Gastrocnemius medialis (tissue), 4 donors: ENCODE measurements at regions not wholly inside any gene's neighbourhood (a gene's known extent, or its start where the extent isn't known, plus 50 kb on each side); places are given as distances from the start of the nearest gene placed in this dataset.

ENCODE experiments used
- ATAC-seq, 2 donors: fragments of 150-250 bp; one replicate each; pipeline ENCODE4 v1.9.1; 2016
- DNase-seq, 2 donors: peaks; one replicate each; pipeline ENCODE4 v3.0.0-alpha.2; 2019
- H3K27ac ChIP-seq, 4 donors: fragments of 200-600 bp; sonication (generic); 1 replicate in 1 of 4; 2 replicates in 3 of 4; pipeline ENCODE4 v1.5.1; 2016 to 2018; ENCODE audit warnings: mild to moderate bottlenecking in 2 of 4, moderate library complexity in 1 of 4
- H3K27me3 ChIP-seq, 3 donors: fragments of 200-600 bp; sonication (generic) in 2 of 3; 1 replicate in 1 of 3; 2 replicates in 2 of 3; pipeline versions ENCODE4 v1.5.1 to v1.6.0; 2016 to 2019; ENCODE audit warnings: mild to moderate bottlenecking in 1 of 3, moderate library complexity in 1 of 3
- H3K36me3 ChIP-seq, 2 donors: fragments of 200-600 bp; sonication (generic) in 1 of 2; one replicate each; pipeline ENCODE4 v1.5.1; 2017 to 2018
- H3K4me1 ChIP-seq, 2 donors: fragments of 200-600 bp; sonication (generic) in 1 of 2; one replicate each; pipeline ENCODE4 v1.5.1; 2016 to 2017; ENCODE audit warnings: mild to moderate bottlenecking in 2 of 2
- H3K4me3 ChIP-seq, 4 donors: fragments of 200-600 bp; sonication (generic) in 3 of 4; 1 replicate in 1 of 4; 2 replicates in 3 of 4; pipeline ENCODE4 v1.5.1; 2016 to 2019; ENCODE audit warnings: mild to moderate bottlenecking in 2 of 4
- H3K9me3 ChIP-seq, 3 donors: fragments of 200-600 bp; sonication (generic) in 2 of 3; 1 replicate in 1 of 3; 2 replicates in 2 of 3; pipeline ENCODE4 v1.5.1; 2016 to 2019
- CTCF ChIP-seq, 5 experiments: fragments of 450-650 bp in 3 of 5; fragments of 200-600 bp in 2 of 5; sonication (generic) in 2 of 5; IDR thresholded peaks in 4 of 5; conservative IDR thresholded peaks in 1 of 5; 1 replicate in 4 of 5; 2 replicates in 1 of 5; pipeline ENCODE4 v1.5.1; 2016 to 2019; ENCODE audit warnings: antibody characterized with exemption in 5 of 5, mild to moderate bottlenecking in 3 of 5, moderate library complexity in 3 of 5
- POLR2A ChIP-seq, 2 donors: fragments of 450-650 bp; IDR thresholded peaks; one replicate each; pipeline ENCODE4 v1.6.1; 2017; ENCODE audit warnings: antibody characterized with exemption in 2 of 2, mild to moderate bottlenecking in 2 of 2, moderate library complexity in 2 of 2
- in situ Hi-C, 4 donors: fragments of 200-750 bp; cut with MboI; loops; one replicate each; pipeline versions ENCODE4 v1.15.0 to v1.8.0; 2017; ENCODE audit warnings: low sequenced_read_pairs in 4 of 4
- intact Hi-C: fragments of 100-400 bp; cut with DNase I; formaldehyde crosslinking; loops from one replicate; pipeline ENCODE4 v1.15.1; 2023; ENCODE audit warnings: low total_unique reads

- TF ChIP-seq CTCF (IDR thresholded peaks at IDR 0.05 in 4 of 5, conservative IDR thresholded peaks at IDR 0.05 in 1 of 5) (no peak), POLR2A (IDR thresholded peaks at IDR 0.05) (no peak)
- H3K27ac ChIP-seq: no peak overlapping the region
- H3K36me3 ChIP-seq: no peaks in the 10 kb centered on the region
- intact Hi-C loops (no loop called here), in situ Hi-C loops (no loop called here)
- H3K4me1 ChIP-seq: no peaks in the 10 kb centered on the region
- H3K4me3 ChIP-seq: no peak overlapping the region
- DNase-seq (no peak), ATAC-seq (no peak)
- H3K9me3 ChIP-seq: no peaks in the 10 kb centered on the region
- H3K27me3 ChIP-seq: no peaks in the 10 kb centered on the region
Measured at GRCh38 chr6:156413154-156413553, 364.0 kb upstream of the ARID1B start.

DNA sequence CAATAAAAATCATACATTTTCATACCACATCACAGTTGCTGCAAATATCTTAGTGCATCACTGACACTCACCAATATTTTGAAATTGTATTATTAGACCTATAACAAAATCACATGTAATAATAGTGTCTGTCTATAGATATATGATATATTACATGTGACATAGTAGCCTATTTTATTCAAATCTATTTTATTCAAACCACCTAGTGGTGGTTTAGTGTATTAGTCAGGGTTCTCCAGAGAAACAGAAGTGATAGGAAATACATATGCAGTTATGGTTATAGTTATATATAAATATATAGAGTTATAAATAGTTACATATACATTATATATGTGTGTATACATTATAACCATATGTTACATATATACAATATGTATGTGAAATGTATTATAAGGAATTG lies 366.5 kb upstream of the ARID1B start:
- Histone ChIP-seq H3K9me3 (no peaks in the 10 kb centered on the region), H3K36me3 (no peaks in the 10 kb centered on the region), H3K4me3 (no peak overlapping the region), H3K27ac (no peak overlapping the region), H3K27me3 (no peaks in the 10 kb centered on the region), H3K4me1 (no peaks in the 10 kb centered on the region)
- DNase-seq (no peak), ATAC-seq (no peak)
- intact Hi-C loops: no loop called here
- in situ Hi-C loops: no loop called here
- TF ChIP-seq POLR2A (IDR thresholded peaks at IDR 0.05): no peak
- TF ChIP-seq CTCF (IDR thresholded peaks at IDR 0.05 in 4 of 5, conservative IDR thresholded peaks at IDR 0.05 in 1 of 5): no peak

DNA sequence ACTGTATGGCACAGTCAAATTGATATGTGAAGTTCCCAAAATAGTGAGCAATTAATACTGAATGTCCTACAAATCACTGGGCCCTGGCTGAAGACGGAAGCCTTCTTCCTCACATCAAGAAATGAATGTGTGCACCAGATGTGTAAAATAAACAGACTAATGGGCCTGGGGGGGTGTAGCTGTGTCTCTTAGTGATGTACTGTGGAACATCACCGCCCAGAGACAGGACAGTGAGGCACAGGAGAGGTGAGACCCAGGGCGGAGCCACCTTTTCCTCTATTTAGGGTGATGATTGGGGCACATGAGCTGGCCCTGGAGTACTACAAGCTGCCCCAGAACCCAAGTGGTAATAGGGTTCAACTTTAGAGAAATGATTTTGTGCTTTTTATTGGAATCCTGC lies 368.5 kb upstream of the ARID1B start:
- intact Hi-C loops: no loop called here
- H3K27ac ChIP-seq: no peak overlapping the region
- no peak overlapping the region for H3K4me3 ChIP-seq
- in situ Hi-C loops: no loop called here
- ATAC-seq (no peak), DNase-seq (no peak)
- TF ChIP-seq POLR2A (IDR thresholded peaks at IDR 0.05) (no peak), CTCF (IDR thresholded peaks at IDR 0.05 in 4 of 5, conservative IDR thresholded peaks at IDR 0.05 in 1 of 5) (no peak)
- H3K4me1 ChIP-seq: no peaks in the 10 kb centered on the region
- H3K27me3 ChIP-seq: no peaks in the 10 kb centered on the region
- no peaks in the 10 kb centered on the region for H3K36me3 ChIP-seq
- no peaks in the 10 kb centered on the region for H3K9me3 ChIP-seq

DNA sequence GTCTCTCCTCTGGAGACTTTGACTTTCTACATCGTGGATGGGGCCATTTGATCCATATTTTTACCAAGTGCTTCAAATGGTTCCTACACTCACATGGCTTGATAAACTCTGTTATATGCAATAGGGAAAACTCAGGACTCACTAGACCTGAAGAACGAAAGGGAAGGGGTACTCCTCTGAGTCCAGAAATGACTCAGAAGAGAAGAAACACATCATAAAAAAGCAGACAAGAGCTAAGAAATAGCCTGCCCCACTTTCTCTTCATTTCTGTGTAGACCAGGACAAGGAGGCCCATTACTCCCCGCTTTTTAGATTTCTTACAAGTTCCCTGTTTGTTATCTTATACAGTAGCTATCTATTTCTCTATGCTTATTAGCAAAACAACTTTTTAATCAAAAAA lies 369.8 kb upstream of the ARID1B start:
- Histone ChIP-seq H3K4me1 (no peaks in the 10 kb centered on the region), H3K4me3 (no peak overlapping the region), H3K27ac (no peak overlapping the region), H3K9me3 (no peaks in the 10 kb centered on the region), H3K36me3 (no peaks in the 10 kb centered on the region), H3K27me3 (no peaks in the 10 kb centered on the region)
- TF ChIP-seq CTCF (IDR thresholded peaks at IDR 0.05 in 4 of 5, conservative IDR thresholded peaks at IDR 0.05 in 1 of 5) (no peak), POLR2A (IDR thresholded peaks at IDR 0.05) (no peak)
- in situ Hi-C loops: no loop called here
- intact Hi-C loops: no loop called here
- DNase-seq (no peak), ATAC-seq (no peak)

GRCh38 chr6:156406688-156407087 lies 370.5 kb upstream of the ARID1B start:
- intact Hi-C loops: no loop called here
- in situ Hi-C loops: no loop called here
- Histone ChIP-seq H3K4me3 (no peak overlapping the region), H3K27ac (no peak overlapping the region), H3K9me3 (no peaks in the 10 kb centered on the region), H3K27me3 (no peaks in the 10 kb centered on the region), H3K36me3 (no peaks in the 10 kb centered on the region), H3K4me1 (no peaks in the 10 kb centered on the region)
- TF ChIP-seq POLR2A (IDR thresholded peaks at IDR 0.05) (no peak), CTCF (IDR thresholded peaks at IDR 0.05 in 4 of 5, conservative IDR thresholded peaks at IDR 0.05 in 1 of 5) (no peak)
- no peak for DNase-seq
- no peak for ATAC-seq
